ENCODE measurements at regions not wholly inside any gene's neighbourhood (a gene's known extent, or its start where the extent isn't known, plus 50 kb on each side); places are given as distances from the start of the nearest gene placed in this dataset.

GRCh38 chr17:77861981-77862645 is 96.4 kb upstream of the TNRC6C start:
- TF ChIP-seq, protein P1, sequence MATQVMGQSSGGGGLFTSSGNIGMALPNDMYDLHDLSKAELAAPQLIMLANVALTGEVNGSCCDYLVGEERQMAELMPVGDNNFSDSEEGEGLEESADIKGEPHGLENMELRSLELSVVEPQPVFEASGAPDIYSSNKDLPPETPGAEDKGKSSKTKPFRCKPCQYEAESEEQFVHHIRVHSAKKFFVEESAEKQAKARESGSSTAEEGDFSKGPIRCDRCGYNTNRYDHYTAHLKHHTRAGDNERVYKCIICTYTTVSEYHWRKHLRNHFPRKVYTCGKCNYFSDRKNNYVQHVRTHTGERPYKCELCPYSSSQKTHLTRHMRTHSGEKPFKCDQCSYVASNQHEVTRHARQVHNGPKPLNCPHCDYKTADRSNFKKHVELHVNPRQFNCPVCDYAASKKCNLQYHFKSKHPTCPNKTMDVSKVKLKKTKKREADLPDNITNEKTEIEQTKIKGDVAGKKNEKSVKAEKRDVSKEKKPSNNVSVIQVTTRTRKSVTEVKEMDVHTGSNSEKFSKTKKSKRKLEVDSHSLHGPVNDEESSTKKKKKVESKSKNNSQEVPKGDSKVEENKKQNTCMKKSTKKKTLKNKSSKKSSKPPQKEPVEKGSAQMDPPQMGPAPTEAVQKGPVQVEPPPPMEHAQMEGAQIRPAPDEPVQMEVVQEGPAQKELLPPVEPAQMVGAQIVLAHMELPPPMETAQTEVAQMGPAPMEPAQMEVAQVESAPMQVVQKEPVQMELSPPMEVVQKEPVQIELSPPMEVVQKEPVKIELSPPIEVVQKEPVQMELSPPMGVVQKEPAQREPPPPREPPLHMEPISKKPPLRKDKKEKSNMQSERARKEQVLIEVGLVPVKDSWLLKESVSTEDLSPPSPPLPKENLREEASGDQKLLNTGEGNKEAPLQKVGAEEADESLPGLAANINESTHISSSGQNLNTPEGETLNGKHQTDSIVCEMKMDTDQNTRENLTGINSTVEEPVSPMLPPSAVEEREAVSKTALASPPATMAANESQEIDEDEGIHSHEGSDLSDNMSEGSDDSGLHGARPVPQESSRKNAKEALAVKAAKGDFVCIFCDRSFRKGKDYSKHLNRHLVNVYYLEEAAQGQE (tag by site-specific recombination; IDR thresholded peaks at IDR 0.05): no peak
- TF ChIP-seq ZFP37 (tag by site-specific recombination; IDR thresholded peaks at IDR 0.05) (no peak), YY1 (tag by site-specific recombination; IDR thresholded peaks at IDR 0.05) (no peak), CTCF (tag by site-specific recombination; IDR thresholded peaks at IDR 0.05) (no peak)
